Liver (tissue), 3 donors: ENCODE measurements at regions not wholly inside any gene's neighbourhood (a gene's known extent, or its start where the extent isn't known, plus 50 kb on each side); places are given as distances from the start of the nearest gene placed in this dataset.

Source experiments
- CTCF ChIP-seq: fragments of 150-350 bp; IDR thresholded peaks from 2 replicates; pipeline ENCODE4 v1.5.1; 2017; ENCODE audit warnings: improper control_type of control experiment, low read depth, low read length; ENCODE audit not compliant: missing input control
- EGR1 ChIP-seq, 2 donors: IDR thresholded peaks; 2 replicates each; pipeline ENCODE4 v1.6.1; 2016 to 2018; ENCODE audit warnings: antibody characterized with exemption in 2 of 2, low read depth in 2 of 2
- GABPA ChIP-seq, 2 donors: IDR thresholded peaks in 1 of 2; conservative IDR thresholded peaks in 1 of 2; 2 replicates each; pipeline ENCODE4 v1.6.1; 2016; ENCODE audit warnings: antibody characterized with exemption in 2 of 2, mild to moderate bottlenecking in 1 of 2, moderate library complexity in 1 of 2
- TF ChIP-seq, protein P1 (sequence below): IDR thresholded peaks from 2 replicates; pipeline ENCODE4 v1.6.1; 2016; ENCODE audit warnings: antibody characterized with exemption, mild to moderate bottlenecking
- donor health status: healthy.
- donor health status: healthy.

DNA sequence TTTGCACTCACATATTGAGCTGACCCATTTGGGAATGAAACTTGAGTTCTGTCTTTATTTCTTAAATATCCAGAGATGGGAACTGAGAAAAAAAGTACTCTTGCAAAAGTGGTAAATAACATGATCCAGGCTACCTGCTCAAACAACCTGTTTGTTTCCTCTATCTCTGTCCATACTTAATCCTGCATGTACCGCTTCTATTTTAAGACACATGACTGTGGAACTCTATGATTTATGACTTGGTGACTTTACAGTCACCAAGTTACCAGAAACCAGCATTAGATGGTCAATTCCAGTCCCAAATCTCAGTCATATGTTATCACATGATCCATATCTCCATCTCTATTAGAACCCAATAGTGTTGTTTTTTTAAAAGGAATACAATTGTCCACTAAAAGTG is 606.7 kb downstream of the EPHA5 start:
- no peak for TF ChIP-seq CTCF
- TF ChIP-seq EGR1 (IDR thresholded peaks at IDR 0.05; ENCODE audit: low read depth in 2 of 2) = no peak
- TF ChIP-seq, protein P1, sequence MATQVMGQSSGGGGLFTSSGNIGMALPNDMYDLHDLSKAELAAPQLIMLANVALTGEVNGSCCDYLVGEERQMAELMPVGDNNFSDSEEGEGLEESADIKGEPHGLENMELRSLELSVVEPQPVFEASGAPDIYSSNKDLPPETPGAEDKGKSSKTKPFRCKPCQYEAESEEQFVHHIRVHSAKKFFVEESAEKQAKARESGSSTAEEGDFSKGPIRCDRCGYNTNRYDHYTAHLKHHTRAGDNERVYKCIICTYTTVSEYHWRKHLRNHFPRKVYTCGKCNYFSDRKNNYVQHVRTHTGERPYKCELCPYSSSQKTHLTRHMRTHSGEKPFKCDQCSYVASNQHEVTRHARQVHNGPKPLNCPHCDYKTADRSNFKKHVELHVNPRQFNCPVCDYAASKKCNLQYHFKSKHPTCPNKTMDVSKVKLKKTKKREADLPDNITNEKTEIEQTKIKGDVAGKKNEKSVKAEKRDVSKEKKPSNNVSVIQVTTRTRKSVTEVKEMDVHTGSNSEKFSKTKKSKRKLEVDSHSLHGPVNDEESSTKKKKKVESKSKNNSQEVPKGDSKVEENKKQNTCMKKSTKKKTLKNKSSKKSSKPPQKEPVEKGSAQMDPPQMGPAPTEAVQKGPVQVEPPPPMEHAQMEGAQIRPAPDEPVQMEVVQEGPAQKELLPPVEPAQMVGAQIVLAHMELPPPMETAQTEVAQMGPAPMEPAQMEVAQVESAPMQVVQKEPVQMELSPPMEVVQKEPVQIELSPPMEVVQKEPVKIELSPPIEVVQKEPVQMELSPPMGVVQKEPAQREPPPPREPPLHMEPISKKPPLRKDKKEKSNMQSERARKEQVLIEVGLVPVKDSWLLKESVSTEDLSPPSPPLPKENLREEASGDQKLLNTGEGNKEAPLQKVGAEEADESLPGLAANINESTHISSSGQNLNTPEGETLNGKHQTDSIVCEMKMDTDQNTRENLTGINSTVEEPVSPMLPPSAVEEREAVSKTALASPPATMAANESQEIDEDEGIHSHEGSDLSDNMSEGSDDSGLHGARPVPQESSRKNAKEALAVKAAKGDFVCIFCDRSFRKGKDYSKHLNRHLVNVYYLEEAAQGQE = no peak
- no peak for TF ChIP-seq GABPA (IDR thresholded peaks at IDR 0.05 in 1 of 2, conservative IDR thresholded peaks at IDR 0.05 in 1 of 2)
